Activated CD8-positive, alpha-beta T cell treated with anti-CD3 and anti-CD28 coated beads for 36 hours (primary cell): ENCODE measurements at regions not wholly inside any gene's neighbourhood (a gene's known extent, or its start where the extent isn't known, plus 50 kb on each side); places are given as distances from the start of the nearest gene placed in this dataset.

ENCODE experiments used
- ATAC-seq: fragments of 200-7000 bp; cut with Tn5 transposase; one replicate; pipeline ENCODE4 v1.10.0; 2021; ENCODE audit warnings: mild to moderate bottlenecking, moderate library complexity
- CTCF ChIA-PET: fragments of 350-600 bp; sonication (Branson Sonifier 250); formaldehyde crosslinking; loops from one replicate; lab custom pipeline; 2021; ENCODE audit warnings: antibody characterized with exemption; lab: Charles Lee
- POLR2A ChIA-PET: fragments of 350-600 bp; sonication (Branson Sonifier 250); formaldehyde crosslinking; loops from one replicate; lab custom pipeline; 2021; ENCODE audit warnings: antibody characterized with exemption; lab: Charles Lee
- DNase-seq: peaks from one replicate; pipeline ENCODE4 v3.0.0-alpha.2; 2020
- H3K27ac Mint-ChIP-seq: one replicate; pipeline ENCODE4 v1.8.0; 2021; ENCODE audit warnings: mild to moderate bottlenecking, mixed read lengths
- H3K27me3 Mint-ChIP-seq: one replicate; pipeline ENCODE4 v1.8.0; 2021; ENCODE audit warnings: mixed read lengths
- H3K36me3 Mint-ChIP-seq: one replicate; pipeline ENCODE4 v1.8.0; 2021; ENCODE audit warnings: low read depth, mixed read lengths
- H3K4me1 Mint-ChIP-seq: one replicate; pipeline ENCODE4 v1.8.0; 2021; ENCODE audit warnings: low read depth, mixed read lengths
- H3K4me3 Mint-ChIP-seq: one replicate; pipeline ENCODE4 v1.8.0; 2021; ENCODE audit warnings: mild to moderate bottlenecking, moderate library complexity, mixed read lengths
- H3K9me3 Mint-ChIP-seq: one replicate; pipeline ENCODE4 v1.8.0; 2021; ENCODE audit warnings: mixed read lengths
- intact Hi-C: fragments of 100-400 bp; cut with micrococcal nuclease; formaldehyde crosslinking; loops from one replicate; pipeline ENCODE4 v1.10.0; 2022
- TF ChIP-seq, protein P1 (sequence below): fragments of 200-600 bp; IDR thresholded peaks from one replicate; pipeline ENCODE4 v1.8.0; 2022; ENCODE audit warnings: antibody characterized with exemption, mild to moderate bottlenecking

GRCh38 chr3:71979175-71979574 lies 194.2 kb upstream of the PROK2 start:
- POLR2A ChIA-PET: no interaction called here
- H3K27me3 Mint-ChIP-seq: peaks cover 19% of the 10 kb centered on the region

GRCh38 chr3:71978150-71978721 lies 193.3 kb upstream of the PROK2 start:
- intact Hi-C loops: no loop called here
- TF ChIP-seq, protein P1, sequence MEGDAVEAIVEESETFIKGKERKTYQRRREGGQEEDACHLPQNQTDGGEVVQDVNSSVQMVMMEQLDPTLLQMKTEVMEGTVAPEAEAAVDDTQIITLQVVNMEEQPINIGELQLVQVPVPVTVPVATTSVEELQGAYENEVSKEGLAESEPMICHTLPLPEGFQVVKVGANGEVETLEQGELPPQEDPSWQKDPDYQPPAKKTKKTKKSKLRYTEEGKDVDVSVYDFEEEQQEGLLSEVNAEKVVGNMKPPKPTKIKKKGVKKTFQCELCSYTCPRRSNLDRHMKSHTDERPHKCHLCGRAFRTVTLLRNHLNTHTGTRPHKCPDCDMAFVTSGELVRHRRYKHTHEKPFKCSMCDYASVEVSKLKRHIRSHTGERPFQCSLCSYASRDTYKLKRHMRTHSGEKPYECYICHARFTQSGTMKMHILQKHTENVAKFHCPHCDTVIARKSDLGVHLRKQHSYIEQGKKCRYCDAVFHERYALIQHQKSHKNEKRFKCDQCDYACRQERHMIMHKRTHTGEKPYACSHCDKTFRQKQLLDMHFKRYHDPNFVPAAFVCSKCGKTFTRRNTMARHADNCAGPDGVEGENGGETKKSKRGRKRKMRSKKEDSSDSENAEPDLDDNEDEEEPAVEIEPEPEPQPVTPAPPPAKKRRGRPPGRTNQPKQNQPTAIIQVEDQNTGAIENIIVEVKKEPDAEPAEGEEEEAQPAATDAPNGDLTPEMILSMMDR: no peak
- no peak overlapping the region for H3K4me3 Mint-ChIP-seq
- POLR2A ChIA-PET: interaction anchor here (1.0 kb wide), 1 partner anchor 9 kb away, joined by 5 read pairs; no protein-coding TSS in a partner anchor
- no peak overlapping the region for H3K27ac Mint-ChIP-seq
- H3K9me3 Mint-ChIP-seq: no peaks in the 10 kb centered on the region
- CTCF ChIA-PET: interaction anchor here (1.0 kb wide), 1 partner anchor 199 kb away, joined by 3 read pairs; no protein-coding TSS in a partner anchor
- peak; percentile 82 for ATAC-seq
- no peaks in the 10 kb centered on the region for H3K36me3 Mint-ChIP-seq
- peak; percentile 39 for DNase-seq
- peaks cover 18% of the 10 kb centered on the region for H3K27me3 Mint-ChIP-seq
- peaks cover 22% of the 10 kb centered on the region for H3K4me1 Mint-ChIP-seq

More at GRCh38 chr3:71979175-71979574, 194.2 kb upstream of the PROK2 start:
- intact Hi-C loops: no loop called here
- peaks cover 28% of the 10 kb centered on the region for H3K4me1 Mint-ChIP-seq
- no peaks in the 10 kb centered on the region for H3K36me3 Mint-ChIP-seq
- CTCF ChIA-PET: no interaction called here
- TF ChIP-seq, protein P1: no peak
- DNase-seq: no peak
- ATAC-seq: no peak
- no peak overlapping the region for H3K27ac Mint-ChIP-seq
- no peaks in the 10 kb centered on the region for H3K9me3 Mint-ChIP-seq
- no peak overlapping the region for H3K4me3 Mint-ChIP-seq

DNA sequence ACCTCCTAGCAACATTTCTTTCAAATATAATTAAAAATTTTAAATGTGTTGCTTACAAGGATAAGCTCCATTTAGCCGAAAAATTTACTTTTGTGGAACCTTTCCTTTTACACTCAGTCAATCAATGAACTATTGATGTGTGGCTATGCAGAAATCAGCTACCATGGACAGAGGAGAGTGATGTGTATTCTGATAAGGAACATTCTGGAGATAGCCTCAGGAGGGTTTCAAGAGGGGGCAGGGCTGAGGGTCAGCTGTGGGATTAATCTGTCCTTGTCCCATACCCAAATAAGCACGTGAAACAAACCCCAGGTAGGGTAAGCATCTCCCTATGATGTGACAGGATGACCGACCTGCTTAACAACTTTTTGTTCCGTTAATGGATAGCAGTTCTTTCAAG lies 192.6 kb upstream of the PROK2 start:
- no peak for ATAC-seq
- H3K27ac Mint-ChIP-seq: no peak overlapping the region
- peaks cover 18% of the 10 kb centered on the region for H3K27me3 Mint-ChIP-seq
- no peaks in the 10 kb centered on the region for H3K9me3 Mint-ChIP-seq
- intact Hi-C loops: no loop called here
- POLR2A ChIA-PET: interaction anchor here (0.7 kb wide), 1 partner anchor 158 kb away, joined by 3 read pairs; no protein-coding TSS in a partner anchor
- CTCF ChIA-PET: interaction anchor here (1.0 kb wide), 1 partner anchor 200 kb away, joined by 3 read pairs; no protein-coding TSS in a partner anchor
- H3K4me1 Mint-ChIP-seq: peaks cover 17% of the 10 kb centered on the region
- TF ChIP-seq, protein P1: no peak
- DNase-seq: no peak
- H3K4me3 Mint-ChIP-seq: no peak overlapping the region
- H3K36me3 Mint-ChIP-seq: no peaks in the 10 kb centered on the region

GRCh38 chr3:71975573-71975972 lies 190.6 kb upstream of the PROK2 start:
- intact Hi-C loops: no loop called here
- DNase-seq (no peak), ATAC-seq (no peak)
- no peak overlapping the region for H3K4me3 Mint-ChIP-seq
- CTCF ChIA-PET: no interaction called here
- POLR2A ChIA-PET: no interaction called here
- TF ChIP-seq, protein P1: no peak
- H3K4me1 Mint-ChIP-seq: peaks cover 11% of the 10 kb centered on the region
- no peak overlapping the region for H3K27ac Mint-ChIP-seq
- H3K36me3 Mint-ChIP-seq: no peaks in the 10 kb centered on the region
- H3K27me3 Mint-ChIP-seq: peaks cover 19% of the 10 kb centered on the region
- no peaks in the 10 kb centered on the region for H3K9me3 Mint-ChIP-seq

GRCh38 chr3:71974786-71975185 lies 189.8 kb upstream of the PROK2 start:
- POLR2A ChIA-PET: no interaction called here
- TF ChIP-seq, protein P1: no peak
- Mint-ChIP-seq H3K9me3 (no peaks in the 10 kb centered on the region), H3K27ac (no peak overlapping the region), H3K4me1 (peaks cover 11% of the 10 kb centered on the region), H3K27me3 (peaks cover 17% of the 10 kb centered on the region), H3K4me3 (no peak overlapping the region), H3K36me3 (no peaks in the 10 kb centered on the region)
- CTCF ChIA-PET: interaction anchor here (0.6 kb wide), 1 partner anchor 13 kb away, joined by 3 read pairs; no protein-coding TSS in a partner anchor
- intact Hi-C loops: no loop called here
- no peak for ATAC-seq
- no peak for DNase-seq
